Astrocyte (in vitro differentiated cells and primary cell): ENCODE measurements at regions not wholly inside any gene's neighbourhood (a gene's known extent, or its start where the extent isn't known, plus 50 kb on each side); places are given as distances from the start of the nearest gene placed in this dataset.

Experiments
- DNase-seq: peaks from one replicate; pipeline ENCODE4 v3.0.0-alpha.2; 2010; ENCODE audit warnings: low read depth
- FAIRE-seq: peaks from 2 replicates; lab custom pipeline; 2011; peaks lifted over from hg19 to GRCh38; lab: Jason Lieb, UNC
- H2AFZ ChIP-seq: 2 replicates; pipeline ENCODE4 v1.6.0; 2012; ENCODE audit warnings: low read depth, low read length, inconsistent platforms
- H3K27ac ChIP-seq: 2 replicates; pipeline ENCODE4 v1.5.1; 2011; ENCODE audit warnings: low read depth, low read length, inconsistent platforms
- H3K27me3 ChIP-seq: 2 replicates; pipeline ENCODE4 v1.6.0; 2011; ENCODE audit warnings: low read length, inconsistent platforms; ENCODE audit not compliant: insufficient read depth
- H3K36me3 ChIP-seq: 2 replicates; pipeline ENCODE4 v1.5.1; 2011; ENCODE audit warnings: low read length, inconsistent platforms; ENCODE audit not compliant: insufficient read depth
- H3K4me1 ChIP-seq: 2 replicates; pipeline ENCODE4 v1.5.1; 2011; ENCODE audit warnings: low read length, inconsistent platforms; ENCODE audit not compliant: insufficient read depth
- H3K4me2 ChIP-seq: 2 replicates; pipeline ENCODE4 v1.6.0; 2012; ENCODE audit warnings: low read length, inconsistent platforms
- H3K4me3 ChIP-seq: 2 replicates; pipeline ENCODE4 v1.5.1; 2011; ENCODE audit warnings: low read depth, mild to moderate bottlenecking, low read length, inconsistent platforms; ENCODE audit not compliant: insufficient read depth
- H3K79me2 ChIP-seq: 2 replicates; pipeline ENCODE4 v1.6.0; 2012; ENCODE audit warnings: mild to moderate bottlenecking, low read length, inconsistent platforms; ENCODE audit not compliant: insufficient read depth
- H3K9ac ChIP-seq: 2 replicates; pipeline ENCODE4 v1.6.0; 2012; ENCODE audit warnings: mild to moderate bottlenecking, low read length, inconsistent platforms
- H3K9me3 ChIP-seq: 2 replicates; pipeline ENCODE4 v1.5.1; 2012; ENCODE audit warnings: low read depth, mild to moderate bottlenecking, low read length, inconsistent platforms; ENCODE audit not compliant: insufficient read depth
- H4K20me1 ChIP-seq: 2 replicates; pipeline ENCODE4 v1.6.0; 2012; ENCODE audit warnings: low read length, inconsistent platforms; ENCODE audit not compliant: insufficient read depth
- H3K27ac Mint-ChIP-seq: one replicate; pipeline ENCODE4 v1.8.0; 2021; ENCODE audit warnings: mild to moderate bottlenecking, mixed read lengths; ENCODE audit not compliant: unreplicated experiment
- H3K27me3 Mint-ChIP-seq: one replicate; pipeline ENCODE4 v1.8.0; 2021; ENCODE audit warnings: low read depth, mixed read lengths; ENCODE audit not compliant: unreplicated experiment
- H3K36me3 Mint-ChIP-seq: one replicate; pipeline ENCODE4 v1.8.0; 2021; ENCODE audit warnings: low read depth, mixed read lengths; ENCODE audit not compliant: unreplicated experiment
- H3K4me1 Mint-ChIP-seq: one replicate; pipeline ENCODE4 v1.8.0; 2021; ENCODE audit warnings: low read depth, mixed read lengths; ENCODE audit not compliant: unreplicated experiment
- H3K4me3 Mint-ChIP-seq: one replicate; pipeline ENCODE4 v1.8.0; 2021; ENCODE audit warnings: mild to moderate bottlenecking, moderate library complexity, mixed read lengths; ENCODE audit not compliant: unreplicated experiment
- H3K9me3 Mint-ChIP-seq: one replicate; pipeline ENCODE4 v1.8.0; 2021; ENCODE audit warnings: mild to moderate bottlenecking, mixed read lengths; ENCODE audit not compliant: unreplicated experiment
- EZH2 ChIP-seq: IDR thresholded peaks from 2 replicates; pipeline ENCODE4 v1.6.1; 2012; ENCODE audit warnings: mild to moderate bottlenecking, low read length, inconsistent platforms; ENCODE audit not compliant: insufficient read depth
- TF ChIP-seq, protein P1 (sequence below): IDR thresholded peaks from 2 replicates; pipeline ENCODE4 v1.5.1; 2011; ENCODE audit warnings: low read depth, mild to moderate bottlenecking, inconsistent platforms, low read length, moderate library complexity; ENCODE audit not compliant: insufficient read depth

DNA sequence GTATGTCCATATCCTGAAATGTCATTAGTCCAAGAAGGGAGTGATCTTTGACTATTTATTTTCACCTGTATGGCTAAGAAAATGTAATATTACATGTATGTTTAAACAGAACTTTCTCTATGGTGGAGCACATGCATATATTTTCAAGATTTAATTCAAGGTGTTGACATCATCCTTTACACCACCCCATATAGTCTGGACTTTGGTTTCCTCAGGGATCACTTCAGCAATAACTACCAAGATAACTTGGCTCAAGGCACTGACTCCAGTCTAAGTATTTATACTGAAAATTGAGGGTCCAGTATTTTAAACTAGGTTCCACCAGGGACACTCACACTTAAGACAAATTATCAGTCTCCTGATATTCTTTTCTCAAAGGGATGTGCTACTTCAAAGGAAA, 660.6 kb downstream of the EFNB2 start:
- no peak overlapping the region for H3K9ac ChIP-seq
- Mint-ChIP-seq H3K36me3 (no peaks in the 10 kb centered on the region), H3K27me3 (no peaks in the 10 kb centered on the region), H3K27ac (no peak overlapping the region), H3K4me1 (no peaks in the 10 kb centered on the region), H3K4me3 (no peak overlapping the region), H3K9me3 (no peaks in the 10 kb centered on the region)
- no peak overlapping the region for H2AFZ ChIP-seq
- no peaks in the 10 kb centered on the region for H3K27me3 ChIP-seq
- DNase-seq: no peak
- H3K4me1 ChIP-seq: no peaks in the 10 kb centered on the region
- no peaks in the 10 kb centered on the region for H3K9me3 ChIP-seq
- no peak overlapping the region for H3K4me2 ChIP-seq
- no peak for TF ChIP-seq EZH2
- TF ChIP-seq, protein P1, sequence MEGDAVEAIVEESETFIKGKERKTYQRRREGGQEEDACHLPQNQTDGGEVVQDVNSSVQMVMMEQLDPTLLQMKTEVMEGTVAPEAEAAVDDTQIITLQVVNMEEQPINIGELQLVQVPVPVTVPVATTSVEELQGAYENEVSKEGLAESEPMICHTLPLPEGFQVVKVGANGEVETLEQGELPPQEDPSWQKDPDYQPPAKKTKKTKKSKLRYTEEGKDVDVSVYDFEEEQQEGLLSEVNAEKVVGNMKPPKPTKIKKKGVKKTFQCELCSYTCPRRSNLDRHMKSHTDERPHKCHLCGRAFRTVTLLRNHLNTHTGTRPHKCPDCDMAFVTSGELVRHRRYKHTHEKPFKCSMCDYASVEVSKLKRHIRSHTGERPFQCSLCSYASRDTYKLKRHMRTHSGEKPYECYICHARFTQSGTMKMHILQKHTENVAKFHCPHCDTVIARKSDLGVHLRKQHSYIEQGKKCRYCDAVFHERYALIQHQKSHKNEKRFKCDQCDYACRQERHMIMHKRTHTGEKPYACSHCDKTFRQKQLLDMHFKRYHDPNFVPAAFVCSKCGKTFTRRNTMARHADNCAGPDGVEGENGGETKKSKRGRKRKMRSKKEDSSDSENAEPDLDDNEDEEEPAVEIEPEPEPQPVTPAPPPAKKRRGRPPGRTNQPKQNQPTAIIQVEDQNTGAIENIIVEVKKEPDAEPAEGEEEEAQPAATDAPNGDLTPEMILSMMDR: no peak
- no peak for FAIRE-seq
- H3K4me3 ChIP-seq: no peak overlapping the region
- H3K27ac ChIP-seq: no peak overlapping the region
- H3K79me2 ChIP-seq: no peaks in the 10 kb centered on the region
- H3K36me3 ChIP-seq: no peaks in the 10 kb centered on the region
- no peaks in the 10 kb centered on the region for H4K20me1 ChIP-seq

DNA sequence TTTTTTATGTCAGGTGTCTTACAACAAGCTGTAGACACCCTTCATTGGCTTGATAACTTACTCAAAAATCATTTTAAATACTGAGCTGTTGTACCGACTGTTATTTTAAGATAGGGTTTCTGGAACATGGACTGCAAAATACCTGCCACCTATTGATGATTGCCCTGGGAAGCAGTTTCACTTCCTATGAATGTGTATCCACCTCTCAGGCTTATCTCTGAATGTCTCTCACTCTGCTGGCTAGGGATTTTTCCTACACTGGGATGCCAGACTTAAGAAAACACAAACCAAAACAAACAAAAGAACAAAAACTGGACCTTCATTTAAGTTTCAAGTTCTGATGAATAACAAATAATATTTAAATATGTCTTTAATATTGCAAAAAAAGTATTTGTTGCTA, 663.7 kb downstream of the EFNB2 start:
- Histone ChIP-seq H3K9me3 (no peaks in the 10 kb centered on the region), H3K27ac (no peak overlapping the region), H3K9ac (no peak overlapping the region), H3K4me3 (no peak overlapping the region), H3K4me1 (no peaks in the 10 kb centered on the region), H3K36me3 (no peaks in the 10 kb centered on the region), H4K20me1 (no peaks in the 10 kb centered on the region), H3K4me2 (no peak overlapping the region), H2AFZ (no peak overlapping the region), H3K79me2 (no peaks in the 10 kb centered on the region), H3K27me3 (no peaks in the 10 kb centered on the region)
- H3K9me3 Mint-ChIP-seq: no peaks in the 10 kb centered on the region
- TF ChIP-seq EZH2: no peak
- TF ChIP-seq, protein P1: no peak
- H3K4me1 Mint-ChIP-seq: no peaks in the 10 kb centered on the region
- H3K27ac Mint-ChIP-seq: no peak overlapping the region
- FAIRE-seq (no peak), DNase-seq (no peak)
- H3K4me3 Mint-ChIP-seq: no peak overlapping the region
- no peaks in the 10 kb centered on the region for H3K27me3 Mint-ChIP-seq
- H3K36me3 Mint-ChIP-seq: no peaks in the 10 kb centered on the region

DNA sequence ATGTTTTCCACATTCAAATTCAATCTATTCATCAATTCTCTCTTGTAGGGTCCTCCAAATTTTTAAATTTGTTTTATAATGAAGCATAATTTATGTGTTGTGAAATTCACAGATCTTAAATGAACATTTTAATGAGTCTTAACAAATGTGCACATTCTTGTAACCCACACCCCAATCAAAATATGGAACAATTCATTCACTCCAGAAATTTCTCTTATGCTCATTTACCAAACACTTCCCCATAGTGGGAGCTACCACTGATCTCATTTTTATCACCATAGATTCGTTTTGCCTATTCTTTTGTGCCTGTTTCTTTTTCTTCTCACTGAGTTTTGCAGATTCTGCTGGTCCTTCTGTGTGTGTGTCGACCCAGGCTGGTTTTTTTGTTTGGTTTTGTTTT, 664.1 kb downstream of the EFNB2 start:
- Mint-ChIP-seq H3K27me3 (no peaks in the 10 kb centered on the region), H3K4me1 (no peaks in the 10 kb centered on the region), H3K36me3 (no peaks in the 10 kb centered on the region), H3K27ac (no peak overlapping the region), H3K4me3 (no peak overlapping the region), H3K9me3 (no peaks in the 10 kb centered on the region)
- Histone ChIP-seq H3K27ac (no peak overlapping the region), H3K9me3 (no peaks in the 10 kb centered on the region), H4K20me1 (no peaks in the 10 kb centered on the region), H3K4me1 (no peaks in the 10 kb centered on the region), H3K79me2 (no peaks in the 10 kb centered on the region), H3K4me3 (no peak overlapping the region), H3K27me3 (no peaks in the 10 kb centered on the region), H3K4me2 (no peak overlapping the region), H2AFZ (no peak overlapping the region), H3K9ac (no peak overlapping the region), H3K36me3 (no peaks in the 10 kb centered on the region)
- TF ChIP-seq, protein P1: no peak
- no peak for TF ChIP-seq EZH2
- FAIRE-seq: no peak
- DNase-seq: no peak
